HG03066 (cell line): ENCODE measurements at regions not wholly inside any gene's neighbourhood (a gene's known extent, or its start where the extent isn't known, plus 50 kb on each side); places are given as distances from the start of the nearest gene placed in this dataset.
A peak's percentile ranks its signal among the peaks of the same experiment; 100 is the strongest.

Experiments used
- ATAC-seq: cut with Tn5 transposase; IDR thresholded peaks from one replicate; pipeline ENCODE4 v1.9.1; 2021; ENCODE audit warnings: low read depth; ENCODE audit not compliant: unreplicated experiment

GRCh38 chr6:151753581-151753980 is 53.9 kb upstream of the ESR1 start:
- no peak for ATAC-seq

DNA sequence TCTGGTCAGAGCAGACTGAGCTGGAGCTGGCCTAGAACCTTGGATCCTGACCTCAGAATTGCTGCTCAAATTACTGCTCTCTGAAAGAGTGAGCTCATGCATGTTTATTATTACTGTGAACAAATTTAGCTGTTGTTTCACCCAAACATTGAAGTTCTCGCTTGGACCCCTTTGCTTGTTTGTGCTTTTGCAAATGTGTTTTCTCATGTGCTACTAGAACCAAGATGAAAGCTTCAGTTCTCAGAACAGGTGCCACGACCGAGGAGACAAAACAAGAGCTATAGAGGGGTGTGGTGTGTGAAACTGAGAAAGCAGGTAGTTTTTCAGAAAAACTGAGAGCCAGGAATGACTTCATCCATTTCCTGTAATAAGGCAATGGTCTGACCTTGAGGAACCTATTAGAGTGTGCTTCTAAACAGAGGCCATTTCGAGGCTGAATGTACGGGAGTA is 50.0 kb upstream of the ESR1 start:
- ATAC-seq = peak; percentile 96
